Right lobe of liver (tissue), 4 donors: ENCODE measurements at regions not wholly inside any gene's neighbourhood (a gene's known extent, or its start where the extent isn't known, plus 50 kb on each side); places are given as distances from the start of the nearest gene placed in this dataset.

Experiments used
- POLR2A ChIP-seq: fragments of 450-650 bp; IDR thresholded peaks from one replicate; pipeline ENCODE4 v1.6.1; 2017; ENCODE audit warnings: antibody characterized with exemption, mild to moderate bottlenecking
- TF ChIP-seq, protein P1 (sequence below), 4 donors: fragments of 200-600 bp in 3 of 4; fragments of 450-650 bp in 1 of 4; IDR thresholded peaks; one replicate each; pipeline versions ENCODE4 v1.5.1 to v1.8.0; 2016 to 2022; ENCODE audit warnings: antibody characterized with exemption in 4 of 4, mild to moderate bottlenecking in 2 of 4
- donor health status: DM: no; HTN: no; CAD: no.
- donor health status: DM: no; HTN: no; CAD: no.
- donor health status: DM: no; HTN: yes; CAD: no.

DNA sequence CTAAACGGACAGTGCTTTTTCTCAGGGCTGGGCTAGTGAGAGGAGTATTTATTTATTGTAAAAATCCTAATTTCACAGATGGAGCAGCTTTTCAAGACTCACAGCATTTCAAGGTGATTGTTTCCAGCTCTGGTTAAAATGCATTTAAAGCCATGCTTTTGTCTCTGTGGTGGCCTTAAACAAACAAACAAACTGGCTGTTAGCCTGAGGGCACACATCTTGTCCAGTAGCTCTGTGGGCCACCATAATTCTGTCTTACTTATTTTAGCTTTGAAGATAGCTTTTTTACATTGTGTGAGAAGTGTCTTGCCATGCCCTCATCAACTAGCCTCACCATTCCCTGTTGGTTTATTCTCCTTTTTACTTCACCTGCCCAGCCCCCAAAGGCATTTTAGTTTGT is 218.2 kb downstream of the PSAT1 start:
- TF ChIP-seq POLR2A = no peak
- TF ChIP-seq, protein P1, sequence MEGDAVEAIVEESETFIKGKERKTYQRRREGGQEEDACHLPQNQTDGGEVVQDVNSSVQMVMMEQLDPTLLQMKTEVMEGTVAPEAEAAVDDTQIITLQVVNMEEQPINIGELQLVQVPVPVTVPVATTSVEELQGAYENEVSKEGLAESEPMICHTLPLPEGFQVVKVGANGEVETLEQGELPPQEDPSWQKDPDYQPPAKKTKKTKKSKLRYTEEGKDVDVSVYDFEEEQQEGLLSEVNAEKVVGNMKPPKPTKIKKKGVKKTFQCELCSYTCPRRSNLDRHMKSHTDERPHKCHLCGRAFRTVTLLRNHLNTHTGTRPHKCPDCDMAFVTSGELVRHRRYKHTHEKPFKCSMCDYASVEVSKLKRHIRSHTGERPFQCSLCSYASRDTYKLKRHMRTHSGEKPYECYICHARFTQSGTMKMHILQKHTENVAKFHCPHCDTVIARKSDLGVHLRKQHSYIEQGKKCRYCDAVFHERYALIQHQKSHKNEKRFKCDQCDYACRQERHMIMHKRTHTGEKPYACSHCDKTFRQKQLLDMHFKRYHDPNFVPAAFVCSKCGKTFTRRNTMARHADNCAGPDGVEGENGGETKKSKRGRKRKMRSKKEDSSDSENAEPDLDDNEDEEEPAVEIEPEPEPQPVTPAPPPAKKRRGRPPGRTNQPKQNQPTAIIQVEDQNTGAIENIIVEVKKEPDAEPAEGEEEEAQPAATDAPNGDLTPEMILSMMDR (IDR thresholded peaks at IDR 0.05) = no peak
